ENCODE measurements at regions not wholly inside any gene's neighbourhood (a gene's known extent, or its start where the extent isn't known, plus 50 kb on each side); places are given as distances from the start of the nearest gene placed in this dataset.

DNA sequence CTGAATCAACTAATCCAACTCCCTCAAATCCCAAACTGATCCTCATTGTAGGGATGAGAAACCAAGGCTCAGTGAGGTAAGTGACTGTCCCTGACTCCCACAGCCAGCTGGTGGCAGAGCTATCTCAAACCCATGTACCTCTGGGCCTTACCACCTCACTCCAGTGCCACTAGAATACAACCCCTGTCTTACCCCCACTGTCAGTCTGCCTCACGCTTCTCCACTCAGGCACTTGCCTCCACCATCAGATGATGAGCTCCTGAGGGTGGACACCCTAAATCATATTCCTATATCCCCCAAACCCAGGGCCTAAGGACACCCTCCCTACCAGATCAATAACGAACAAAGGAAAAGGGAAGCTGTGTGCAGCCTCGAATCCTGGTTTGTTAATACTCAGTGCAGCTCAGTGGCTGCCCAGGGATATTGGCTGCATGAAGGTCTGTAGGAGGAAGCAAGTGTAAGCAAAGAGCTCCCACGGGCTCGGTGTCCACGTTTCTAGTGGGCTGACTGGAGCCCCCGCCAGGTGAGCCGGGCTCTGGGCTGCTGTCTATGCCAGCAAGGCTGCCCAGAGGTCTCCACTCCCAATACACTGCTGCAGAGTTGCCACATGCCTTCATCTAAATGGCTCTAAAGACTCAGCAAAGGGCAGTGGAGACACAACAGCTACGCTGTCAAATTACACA is 533.4 kb downstream of the MATN1 start:
- no peaks in the 10 kb centered on the region for H3K27me3 ChIP-seq (ENCODE audit: control insufficient read depth in 1 of 2, insufficient read depth in 2 of 2, low read length in 2 of 2)
- H3K4me3 ChIP-seq (replicated peaks in 1 of 3; ENCODE audit: insufficient read depth in 1 of 3, low read depth in 2 of 3, low read length in 3 of 3): no peak overlapping the region
- DNase-seq (ENCODE audit: low spot score): no peak
- ChIA-PET POLR2A (no interaction called here), CTCF (ENCODE audit: low intra/inter-chr PET ratio, low total read pairs) (no interaction called here)
- H3K36me3 ChIP-seq (replicated peaks in 1 of 2; ENCODE audit: control insufficient read depth in 1 of 2, insufficient read depth in 2 of 2, low read length in 2 of 2): no peaks in the 10 kb centered on the region
- no peaks in the 10 kb centered on the region for H3K9me3 ChIP-seq (ENCODE audit: low read length)
- H2AFZ ChIP-seq (ENCODE audit: low read length): no peak overlapping the region
- in situ Hi-C loops (cut with HindIII; ENCODE audit: extremely low pct_ligation_motif_present, low pct_unique_long_range_greater_than_20kb): no loop called here
- H3K4me2 ChIP-seq (ENCODE audit: low read depth, low read length): no peak overlapping the region
- no peak for FAIRE-seq
- no TSS peak for BruUV-seq (replicated peaks)
- WGBS (ENCODE audit: low lambda C conversion rate): 3% methylated on average over 3 of the region's 9 CpGs
- intact Hi-C loops (cut with micrococcal nuclease; ENCODE audit: unreplicated experiment): no loop called here
- H3K79me2 ChIP-seq (ENCODE audit: insufficient read depth, low read length): no peaks in the 10 kb centered on the region
- no peak overlapping the region for H3K27ac ChIP-seq (ENCODE audit: extremely low read length, insufficient read depth, low read length)
- 0 out of 2 replicates have a peak, but pooled peaks cover 4% of the 10 kb centered on the region for H3K4me1 ChIP-seq (ENCODE audit: insufficient read depth, low read length)
- no peaks in the 10 kb centered on the region for H4K20me1 ChIP-seq (ENCODE audit: insufficient read depth, low read length)
- ATAC-seq: no peak
- no peak overlapping the region for H3K9ac ChIP-seq (ENCODE audit: insufficient read depth, low read depth, low read length)
- TF ChIP-seq, protein P1, sequence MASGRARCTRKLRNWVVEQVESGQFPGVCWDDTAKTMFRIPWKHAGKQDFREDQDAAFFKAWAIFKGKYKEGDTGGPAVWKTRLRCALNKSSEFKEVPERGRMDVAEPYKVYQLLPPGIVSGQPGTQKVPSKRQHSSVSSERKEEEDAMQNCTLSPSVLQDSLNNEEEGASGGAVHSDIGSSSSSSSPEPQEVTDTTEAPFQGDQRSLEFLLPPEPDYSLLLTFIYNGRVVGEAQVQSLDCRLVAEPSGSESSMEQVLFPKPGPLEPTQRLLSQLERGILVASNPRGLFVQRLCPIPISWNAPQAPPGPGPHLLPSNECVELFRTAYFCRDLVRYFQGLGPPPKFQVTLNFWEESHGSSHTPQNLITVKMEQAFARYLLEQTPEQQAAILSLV (CRISPR knock-in tag; IDR thresholded peaks at IDR 0.05; ENCODE audit: borderline replicate concordance): no peak
- TF ChIP-seq TEAD3 (CRISPR knock-in tag; optimal IDR thresholded peaks at IDR 0.05; ENCODE audit: borderline replicate concordance): no peak
- no peak for TF ChIP-seq FOXA1 (IDR thresholded peaks at IDR 0.05)
- no peak for TF ChIP-seq FOXA1 (CRISPR knock-in tag; IDR thresholded peaks at IDR 0.05)
- TF ChIP-seq, protein P2, sequence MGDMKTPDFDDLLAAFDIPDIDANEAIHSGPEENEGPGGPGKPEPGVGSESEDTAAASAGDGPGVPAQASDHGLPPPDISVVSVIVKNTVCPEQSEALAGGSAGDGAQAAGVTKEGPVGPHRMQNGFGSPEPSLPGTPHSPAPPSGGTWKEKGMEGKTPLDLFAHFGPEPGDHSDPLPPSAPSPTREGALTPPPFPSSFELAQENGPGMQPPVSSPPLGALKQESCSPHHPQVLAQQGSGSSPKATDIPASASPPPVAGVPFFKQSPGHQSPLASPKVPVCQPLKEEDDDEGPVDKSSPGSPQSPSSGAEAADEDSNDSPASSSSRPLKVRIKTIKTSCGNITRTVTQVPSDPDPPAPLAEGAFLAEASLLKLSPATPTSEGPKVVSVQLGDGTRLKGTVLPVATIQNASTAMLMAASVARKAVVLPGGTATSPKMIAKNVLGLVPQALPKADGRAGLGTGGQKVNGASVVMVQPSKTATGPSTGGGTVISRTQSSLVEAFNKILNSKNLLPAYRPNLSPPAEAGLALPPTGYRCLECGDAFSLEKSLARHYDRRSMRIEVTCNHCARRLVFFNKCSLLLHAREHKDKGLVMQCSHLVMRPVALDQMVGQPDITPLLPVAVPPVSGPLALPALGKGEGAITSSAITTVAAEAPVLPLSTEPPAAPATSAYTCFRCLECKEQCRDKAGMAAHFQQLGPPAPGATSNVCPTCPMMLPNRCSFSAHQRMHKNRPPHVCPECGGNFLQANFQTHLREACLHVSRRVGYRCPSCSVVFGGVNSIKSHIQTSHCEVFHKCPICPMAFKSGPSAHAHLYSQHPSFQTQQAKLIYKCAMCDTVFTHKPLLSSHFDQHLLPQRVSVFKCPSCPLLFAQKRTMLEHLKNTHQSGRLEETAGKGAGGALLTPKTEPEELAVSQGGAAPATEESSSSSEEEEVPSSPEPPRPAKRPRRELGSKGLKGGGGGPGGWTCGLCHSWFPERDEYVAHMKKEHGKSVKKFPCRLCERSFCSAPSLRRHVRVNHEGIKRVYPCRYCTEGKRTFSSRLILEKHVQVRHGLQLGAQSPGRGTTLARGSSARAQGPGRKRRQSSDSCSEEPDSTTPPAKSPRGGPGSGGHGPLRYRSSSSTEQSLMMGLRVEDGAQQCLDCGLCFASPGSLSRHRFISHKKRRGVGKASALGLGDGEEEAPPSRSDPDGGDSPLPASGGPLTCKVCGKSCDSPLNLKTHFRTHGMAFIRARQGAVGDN (CRISPR knock-in tag; IDR thresholded peaks at IDR 0.05): no peak
- TF ChIP-seq, protein P3, sequence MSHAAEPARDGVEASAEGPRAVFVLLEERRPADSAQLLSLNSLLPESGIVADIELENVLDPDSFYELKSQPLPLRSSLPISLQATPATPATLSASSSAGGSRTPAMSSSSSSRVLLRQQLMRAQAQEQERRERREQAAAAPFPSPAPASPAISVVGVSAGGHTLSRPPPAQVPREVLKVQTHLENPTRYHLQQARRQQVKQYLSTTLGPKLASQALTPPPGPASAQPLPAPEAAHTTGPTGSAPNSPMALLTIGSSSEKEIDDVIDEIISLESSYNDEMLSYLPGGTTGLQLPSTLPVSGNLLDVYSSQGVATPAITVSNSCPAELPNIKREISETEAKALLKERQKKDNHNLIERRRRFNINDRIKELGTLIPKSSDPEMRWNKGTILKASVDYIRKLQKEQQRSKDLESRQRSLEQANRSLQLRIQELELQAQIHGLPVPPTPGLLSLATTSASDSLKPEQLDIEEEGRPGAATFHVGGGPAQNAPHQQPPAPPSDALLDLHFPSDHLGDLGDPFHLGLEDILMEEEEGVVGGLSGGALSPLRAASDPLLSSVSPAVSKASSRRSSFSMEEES (CRISPR knock-in tag; IDR thresholded peaks at IDR 0.05): no peak
- no peak for TF ChIP-seq ZSCAN25 (CRISPR knock-in tag; IDR thresholded peaks at IDR 0.05)
- TF ChIP-seq TAF1 (CRISPR knock-in tag; IDR thresholded peaks at IDR 0.05): no peak
- no peak for TF ChIP-seq ZNF260 (CRISPR knock-in tag; IDR thresholded peaks at IDR 0.05; ENCODE audit: borderline replicate concordance, low read depth)
- TF ChIP-seq, protein P4, sequence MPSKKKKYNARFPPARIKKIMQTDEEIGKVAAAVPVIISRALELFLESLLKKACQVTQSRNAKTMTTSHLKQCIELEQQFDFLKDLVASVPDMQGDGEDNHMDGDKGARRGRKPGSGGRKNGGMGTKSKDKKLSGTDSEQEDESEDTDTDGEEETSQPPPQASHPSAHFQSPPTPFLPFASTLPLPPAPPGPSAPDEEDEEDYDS (CRISPR knock-in tag; IDR thresholded peaks at IDR 0.05): no peak
- no peak for TF ChIP-seq ZNF772 (CRISPR knock-in tag; IDR thresholded peaks at IDR 0.05)
- TF ChIP-seq, protein P5, sequence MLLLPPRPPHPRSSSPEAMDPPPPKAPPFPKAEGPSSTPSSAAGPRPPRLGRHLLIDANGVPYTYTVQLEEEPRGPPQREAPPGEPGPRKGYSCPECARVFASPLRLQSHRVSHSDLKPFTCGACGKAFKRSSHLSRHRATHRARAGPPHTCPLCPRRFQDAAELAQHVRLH (CRISPR knock-in tag; IDR thresholded peaks at IDR 0.05; ENCODE audit: borderline replicate concordance, low read depth): no peak
- no peak for TF ChIP-seq SUZ12 (IDR thresholded peaks at IDR 0.05; ENCODE audit: low read depth, low read length)
- no peak for TF ChIP-seq ZNF563 (CRISPR knock-in tag; IDR thresholded peaks at IDR 0.05)
- TF ChIP-seq RBAK (CRISPR knock-in tag; IDR thresholded peaks at IDR 0.05): no peak
